Upper lobe of right lung (tissue), 1 donor: ENCODE measurements at regions not wholly inside any gene's neighbourhood (a gene's known extent, or its start where the extent isn't known, plus 50 kb on each side); places are given as distances from the start of the nearest gene placed in this dataset.
A peak's percentile ranks its signal among the peaks of the same experiment; 100 is the strongest.
"Not testable (repeated sequence)": the region's sequence is repeated elsewhere in the genome, so short reads cannot be mapped to it uniquely, and the experiment has no call there.

Source experiments
- ATAC-seq: fragments of 200-7000 bp; cut with Tn5 transposase; one replicate; pipeline ENCODE4 v1.9.1; 2020; ENCODE audit warnings: mild to moderate bottlenecking, moderate library complexity
- DNase-seq: peaks from one replicate; pipeline ENCODE4 v3.0.0-alpha.2; 2020
- H3K27ac ChIP-seq: fragments of 200-600 bp; one replicate; pipeline ENCODE4 v1.8.0; 2022
- H3K27me3 ChIP-seq: fragments of 200-600 bp; one replicate; pipeline ENCODE4 v1.8.0; 2022; ENCODE audit warnings: mild to moderate bottlenecking
- H3K36me3 ChIP-seq: fragments of 200-600 bp; one replicate; pipeline ENCODE4 v1.8.0; 2022
- H3K4me1 ChIP-seq: fragments of 200-600 bp; one replicate; pipeline ENCODE4 v1.8.0; 2022
- H3K4me3 ChIP-seq: fragments of 200-600 bp; one replicate; pipeline ENCODE4 v1.8.0; 2022; ENCODE audit warnings: mild to moderate bottlenecking
- H3K9me3 ChIP-seq: fragments of 200-600 bp; one replicate; pipeline ENCODE4 v1.8.0; 2022
- CTCF ChIP-seq: fragments of 200-600 bp; IDR thresholded peaks from one replicate; pipeline ENCODE4 v1.8.0; 2022; ENCODE audit warnings: antibody characterized with exemption
- intact Hi-C: fragments of 100-400 bp; cut with DNase I; formaldehyde crosslinking; loops from one replicate; pipeline ENCODE4 v1.11.0; 2022
- donor health status: DM: no; HTN: yes; CAD: no; lungs with severe emphysema.

GRCh38 chr14:70256601-70257000, 67.8 kb upstream of the SLC8A3 start:
- Histone ChIP-seq H3K4me1 (no peaks in the 10 kb centered on the region), H3K9me3 (no peaks in the 10 kb centered on the region), H3K4me3 (no peak overlapping the region), H3K27me3 (peaks cover 40% of the 10 kb centered on the region), H3K27ac (no peak overlapping the region), H3K36me3 (no peaks in the 10 kb centered on the region)
- ATAC-seq: no peak
- intact Hi-C loops: no loop called here
- no peak for TF ChIP-seq CTCF
- DNase-seq: no peak

GRCh38 chr14:70255071-70256057, 66.6 kb upstream of the SLC8A3 start:
- ATAC-seq, DNase-seq, H3K27ac ChIP-seq, intact Hi-C loops, H3K4me1 ChIP-seq, H3K36me3 ChIP-seq, H3K9me3 ChIP-seq: not testable (repeated sequence)
- peaks cover 40% of the 10 kb centered on the region for H3K27me3 ChIP-seq
- peak overlapping the region; percentile 16 for H3K4me3 ChIP-seq

DNA sequence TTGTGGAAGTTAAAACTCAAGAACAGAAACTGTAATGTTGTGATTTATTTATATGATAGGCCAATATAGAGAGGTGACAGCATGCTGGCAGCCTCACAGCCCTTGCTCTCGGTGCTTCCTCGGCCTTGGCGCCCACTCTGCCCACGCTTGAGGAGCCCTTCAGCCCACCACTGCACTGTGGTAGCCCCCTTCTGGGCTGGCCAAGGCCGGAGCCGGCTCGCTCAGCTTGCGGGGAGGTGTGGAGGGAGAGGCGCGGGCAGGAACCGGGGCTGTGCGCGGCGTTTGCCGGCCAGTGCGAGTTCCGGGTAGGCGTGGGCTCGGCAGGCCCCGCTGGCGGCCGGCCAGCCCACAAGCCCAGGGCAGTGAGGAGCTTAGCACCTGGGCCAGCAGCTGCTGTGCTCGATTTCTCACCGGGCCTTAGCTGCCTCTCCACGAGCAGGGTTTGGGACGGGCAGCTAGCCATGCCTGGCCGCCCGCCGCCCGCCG, 65.8 kb upstream of the SLC8A3 start:
- H3K27ac ChIP-seq: no peak overlapping the region
- no peak for TF ChIP-seq CTCF
- H3K4me3 ChIP-seq: peak overlapping the region; percentile 41
- peak; percentile 78 for DNase-seq
- H3K27me3 ChIP-seq: peaks cover 40% of the 10 kb centered on the region
- peak; percentile 86 for ATAC-seq
- no peaks in the 10 kb centered on the region for H3K4me1 ChIP-seq
- no peaks in the 10 kb centered on the region for H3K9me3 ChIP-seq
- H3K36me3 ChIP-seq: no peaks in the 10 kb centered on the region
- intact Hi-C loops: no loop called here

DNA sequence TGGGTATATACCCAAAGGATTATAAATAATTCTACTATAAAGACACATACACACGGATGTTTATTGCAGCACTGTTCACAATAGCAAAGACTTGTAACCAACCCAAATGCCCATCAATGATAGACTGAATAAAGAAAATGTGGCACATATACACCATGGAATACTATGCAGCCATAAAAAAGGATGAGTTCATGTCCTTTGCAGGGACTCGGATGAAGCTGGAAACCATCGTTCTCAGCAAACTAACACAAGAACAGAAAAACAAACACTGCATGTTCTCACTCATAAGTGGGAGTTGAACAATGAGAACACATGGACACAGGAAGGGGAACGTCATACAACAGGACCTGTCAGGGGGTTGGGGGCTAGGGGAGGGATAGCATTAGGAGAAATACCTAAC, 64.8 kb upstream of the SLC8A3 start:
- H3K27ac ChIP-seq, H3K4me1 ChIP-seq, ATAC-seq, DNase-seq, intact Hi-C loops, H3K4me3 ChIP-seq, H3K36me3 ChIP-seq, H3K9me3 ChIP-seq: not testable (repeated sequence)
- peaks cover 40% of the 10 kb centered on the region for H3K27me3 ChIP-seq

DNA sequence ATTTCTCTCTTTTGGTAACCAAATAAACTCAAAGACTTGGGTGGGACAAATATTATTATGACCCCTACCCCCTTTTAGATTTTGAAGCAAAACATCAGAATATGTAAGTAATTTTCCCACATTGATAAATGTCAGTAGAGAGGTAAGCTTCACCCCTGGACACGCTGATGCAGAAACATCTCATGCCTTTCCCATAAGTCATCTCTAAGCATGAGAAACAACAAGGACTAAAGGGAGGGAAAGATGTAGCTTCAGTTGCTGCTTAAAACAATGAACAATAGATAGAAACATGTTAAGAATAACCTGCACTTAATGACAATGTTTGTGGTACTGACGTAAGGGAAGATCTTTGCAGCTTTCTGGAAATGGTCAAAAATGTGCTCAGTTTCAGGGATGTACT, 56.3 kb upstream of the SLC8A3 start:
- H3K27ac ChIP-seq: no peak overlapping the region
- ATAC-seq (no peak), DNase-seq (no peak)
- no peaks in the 10 kb centered on the region for H3K27me3 ChIP-seq
- no peaks in the 10 kb centered on the region for H3K9me3 ChIP-seq
- H3K4me3 ChIP-seq: no peak overlapping the region
- no peak for TF ChIP-seq CTCF
- H3K36me3 ChIP-seq: no peaks in the 10 kb centered on the region
- intact Hi-C loops: no loop called here
- no peaks in the 10 kb centered on the region for H3K4me1 ChIP-seq

DNA sequence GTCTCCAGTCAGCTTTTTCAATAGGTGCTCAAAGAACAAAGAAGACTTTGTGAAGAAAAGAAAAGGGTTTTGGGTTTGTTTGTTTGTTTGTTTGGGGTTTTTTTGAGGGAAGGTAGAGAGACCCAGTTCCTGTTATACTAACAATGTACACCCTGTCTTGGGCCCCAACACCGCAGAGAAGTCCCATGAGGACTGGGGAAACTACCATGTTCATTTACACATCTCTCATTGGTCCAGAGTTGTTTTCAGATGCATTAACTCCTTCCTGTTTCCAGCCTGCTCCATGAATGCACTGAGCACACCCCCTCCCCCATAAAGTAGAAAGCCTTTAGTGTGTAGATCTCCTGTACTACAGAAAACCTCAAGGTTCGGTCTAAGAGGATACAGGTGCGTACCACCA, 51.1 kb upstream of the SLC8A3 start:
- no peak overlapping the region for H3K27ac ChIP-seq
- intact Hi-C loops: no loop called here
- H3K9me3 ChIP-seq: no peaks in the 10 kb centered on the region
- no peak overlapping the region for H3K4me3 ChIP-seq
- H3K36me3 ChIP-seq: no peaks in the 10 kb centered on the region
- ATAC-seq (no peak), DNase-seq (no peak)
- no peaks in the 10 kb centered on the region for H3K27me3 ChIP-seq
- TF ChIP-seq CTCF: no peak
- H3K4me1 ChIP-seq: no peaks in the 10 kb centered on the region

DNA sequence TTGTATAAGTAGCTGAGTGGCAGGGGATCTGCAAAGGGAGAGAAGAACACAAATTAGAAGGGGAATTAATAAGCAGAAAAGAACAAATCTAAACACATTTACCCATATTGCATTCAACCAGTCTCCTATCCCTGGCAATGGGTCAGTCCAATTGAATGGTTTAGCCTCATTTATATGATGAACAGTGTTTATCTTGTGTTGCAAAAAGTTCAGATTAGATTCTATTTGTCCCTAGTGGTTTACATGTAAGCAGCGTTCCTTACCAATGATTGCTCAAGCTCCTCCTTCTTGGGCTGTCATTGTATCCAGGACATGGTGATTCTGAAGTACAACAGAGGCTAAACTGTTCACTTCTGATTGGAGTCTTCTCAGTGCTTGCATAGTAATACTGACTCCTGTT, 49.9 kb upstream of the SLC8A3 start:
- H3K36me3 ChIP-seq, H3K4me3 ChIP-seq, H3K27me3 ChIP-seq, H3K4me1 ChIP-seq, intact Hi-C loops, H3K27ac ChIP-seq, ATAC-seq, DNase-seq, H3K9me3 ChIP-seq: not testable (repeated sequence)
